Skeletal muscle tissue (tissue), 3 donors: ENCODE measurements at regions not wholly inside any gene's neighbourhood (a gene's known extent, or its start where the extent isn't known, plus 50 kb on each side); places are given as distances from the start of the nearest gene placed in this dataset.

ENCODE experiments used
- H3K27ac ChIP-seq: one replicate; pipeline ENCODE4 v1.7.0; 2013; ENCODE audit warnings: mild to moderate bottlenecking, low read depth, low read length, inconsistent platforms
- H3K27me3 ChIP-seq, 3 donors: one replicate each; pipeline ENCODE4 v1.7.0; 2013; ENCODE audit warnings: low read length in 3 of 3; ENCODE audit not compliant: control insufficient read depth in 3 of 3, insufficient read depth in 3 of 3
- H3K36me3 ChIP-seq, 3 donors: one replicate each; pipeline ENCODE4 v1.7.0; 2013; ENCODE audit warnings: low read length in 3 of 3; ENCODE audit not compliant: control insufficient read depth in 3 of 3, insufficient read depth in 3 of 3
- H3K4me1 ChIP-seq, 3 donors: one replicate each; pipeline ENCODE4 v1.7.0; 2013; ENCODE audit warnings: low read length in 3 of 3, mild to moderate bottlenecking in 3 of 3; ENCODE audit not compliant: control insufficient read depth in 3 of 3, insufficient read depth in 3 of 3
- H3K4me3 ChIP-seq, 3 donors: one replicate each; pipeline ENCODE4 v1.7.0; 2013; ENCODE audit warnings: low read length in 3 of 3
- H3K9ac ChIP-seq, 3 donors: one replicate each; pipeline ENCODE4 v1.7.0; 2013; ENCODE audit warnings: low read length in 3 of 3, mild to moderate bottlenecking in 3 of 3, moderate library complexity in 2 of 3, low read depth in 1 of 3
- H3K9me3 ChIP-seq, 3 donors: one replicate each; pipeline ENCODE4 v1.7.0; 2013; ENCODE audit warnings: low read length in 3 of 3; ENCODE audit not compliant: control insufficient read depth in 3 of 3
- donor health status: Osteomylitis.

- Histone ChIP-seq H3K27ac (no peak overlapping the region), H3K4me1 (no peaks in the 10 kb centered on the region), H3K4me3 (no peak overlapping the region), H3K9me3 (no peaks in the 10 kb centered on the region), H3K36me3 (no peaks in the 10 kb centered on the region), H3K27me3 (no peaks in the 10 kb centered on the region), H3K9ac (no peak overlapping the region)
These were observed 253.8 kb upstream of the DMD start for GRCh38 chrX:33465137-33465536.

DNA sequence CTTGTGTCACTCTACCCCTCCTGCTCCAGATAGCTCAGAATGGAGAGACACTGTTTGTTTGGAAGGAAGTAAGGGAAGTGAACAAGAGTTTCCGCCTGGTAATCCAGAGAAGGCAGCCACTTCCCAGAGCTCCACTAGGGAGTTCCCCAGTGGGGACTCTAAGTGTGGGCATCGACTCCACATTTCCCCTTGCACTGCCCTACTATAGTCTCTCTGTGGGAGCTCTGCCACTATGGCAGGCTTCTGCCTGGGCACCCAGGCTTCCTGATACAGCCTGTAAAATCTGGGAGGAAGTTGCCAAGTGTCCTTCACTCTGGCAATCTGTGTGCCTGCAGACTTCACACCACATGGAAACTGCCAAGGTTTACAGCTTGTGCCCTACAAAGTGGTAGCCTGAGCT is 245.8 kb upstream of the DMD start:
- H3K4me3 ChIP-seq = no peak overlapping the region

GRCh38 chrX:33447285-33447684 is 235.9 kb upstream of the DMD start:
- Histone ChIP-seq H3K9me3 (no peaks in the 10 kb centered on the region), H3K27me3 (peaks cover 0 to 3% (median 0%) of the 10 kb centered on the region in 3 donors), H3K36me3 (no peaks in the 10 kb centered on the region), H3K4me3 (peak overlapping the region in 2 of 3 donors; percentile 42 to 45), H3K4me1 (peaks cover 0 to 4% (median 0%) of the 10 kb centered on the region in 3 donors), H3K9ac (peak overlapping the region in 1 of 3 donors; percentile 8), H3K27ac (no peak overlapping the region)

More for the DNA sequence above, 245.8 kb upstream of the DMD start:
- Histone ChIP-seq H3K27ac (no peak overlapping the region), H3K9ac (no peak overlapping the region), H3K9me3 (no peaks in the 10 kb centered on the region), H3K27me3 (no peaks in the 10 kb centered on the region), H3K36me3 (no peaks in the 10 kb centered on the region), H3K4me1 (no peaks in the 10 kb centered on the region)

DNA sequence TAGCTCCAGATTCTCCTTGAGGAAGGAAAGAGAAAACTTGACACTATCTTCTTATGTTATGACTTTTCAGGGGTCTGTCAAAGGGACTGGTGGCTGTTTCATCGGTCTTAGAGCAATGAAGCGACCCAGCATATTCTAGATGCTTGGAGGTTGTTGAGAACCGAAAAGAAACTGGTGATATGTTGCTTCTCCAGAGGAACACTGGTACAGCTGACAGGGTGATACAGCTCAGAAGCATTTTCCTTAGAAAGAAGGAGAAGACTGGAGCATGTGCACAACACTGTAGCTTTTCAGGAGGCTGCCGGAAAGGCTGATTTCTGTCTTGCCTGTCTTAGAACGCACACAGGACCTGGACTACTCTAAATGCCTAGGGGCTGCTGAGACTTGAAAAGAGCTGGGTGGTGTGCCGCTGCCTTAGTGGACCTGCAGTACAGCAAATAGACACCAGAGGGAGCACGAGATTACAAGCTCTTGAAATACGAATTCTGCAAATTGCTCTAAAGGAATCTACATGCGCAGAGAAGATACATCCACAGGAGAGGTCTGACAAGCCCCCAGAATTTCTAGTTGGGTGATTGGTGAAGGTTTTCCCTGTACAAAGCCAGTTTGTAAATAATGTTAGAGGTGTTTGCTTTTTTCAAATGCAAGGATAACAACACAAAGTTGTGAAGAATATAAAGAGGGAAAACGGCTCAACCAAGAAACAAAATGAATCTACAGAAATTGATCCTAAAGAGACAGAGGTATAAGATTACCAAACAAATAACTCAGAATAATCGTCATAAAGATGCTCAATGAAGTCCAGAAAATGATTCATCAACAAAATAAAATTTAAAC is 223.1 kb upstream of the DMD start:
- Histone ChIP-seq H3K9ac (peak overlapping the region in 1 of 3 donors; percentile 32), H3K27ac (no peak overlapping the region), H3K36me3 (no peaks in the 10 kb centered on the region), H3K9me3 (no peaks in the 10 kb centered on the region), H3K27me3 (no peaks in the 10 kb centered on the region), H3K4me1 (no peaks in the 10 kb centered on the region), H3K4me3 (peak overlapping the region in 1 of 3 donors; percentile 46)

DNA sequence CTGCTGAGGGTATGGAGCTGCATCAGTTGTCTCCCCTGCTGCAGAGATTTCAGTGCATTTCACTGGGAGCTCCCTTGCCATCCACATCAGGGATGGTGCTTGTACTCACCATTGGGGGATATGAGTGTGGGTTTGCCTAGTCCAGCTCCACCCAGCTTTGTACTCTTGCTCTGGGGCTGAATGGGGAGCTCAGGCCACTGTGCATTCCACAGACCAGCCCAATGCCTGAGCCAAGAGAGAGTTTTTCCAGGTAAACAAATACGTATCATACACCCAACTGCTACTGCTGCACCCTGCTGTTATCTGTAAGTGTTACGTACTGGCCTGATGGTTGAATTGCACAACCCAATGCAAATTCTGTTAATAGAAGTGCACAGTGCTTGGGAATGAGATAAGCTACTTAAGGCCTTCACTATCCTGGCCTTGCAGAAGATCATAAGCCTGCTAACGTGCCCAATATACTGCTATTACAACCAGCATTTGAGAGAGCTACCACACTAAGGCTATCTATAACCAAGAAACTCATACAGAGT is 205.0 kb upstream of the DMD start:
- Histone ChIP-seq H3K4me1 (no peaks in the 10 kb centered on the region), H3K36me3 (no peaks in the 10 kb centered on the region)

GRCh38 chrX:33415459-33415858 is 204.1 kb upstream of the DMD start:
- Histone ChIP-seq H3K9me3 (no peaks in the 10 kb centered on the region), H3K9ac (no peak overlapping the region), H3K4me1 (no peaks in the 10 kb centered on the region), H3K36me3 (no peaks in the 10 kb centered on the region), H3K4me3 (no peak overlapping the region), H3K27me3 (no peaks in the 10 kb centered on the region), H3K27ac (no peak overlapping the region)

More for the DNA sequence above, 205.0 kb upstream of the DMD start:
- Histone ChIP-seq H3K27ac (no peak overlapping the region), H3K9me3 (no peaks in the 10 kb centered on the region), H3K9ac (no peak overlapping the region), H3K4me3 (no peak overlapping the region), H3K27me3 (no peaks in the 10 kb centered on the region)

DNA sequence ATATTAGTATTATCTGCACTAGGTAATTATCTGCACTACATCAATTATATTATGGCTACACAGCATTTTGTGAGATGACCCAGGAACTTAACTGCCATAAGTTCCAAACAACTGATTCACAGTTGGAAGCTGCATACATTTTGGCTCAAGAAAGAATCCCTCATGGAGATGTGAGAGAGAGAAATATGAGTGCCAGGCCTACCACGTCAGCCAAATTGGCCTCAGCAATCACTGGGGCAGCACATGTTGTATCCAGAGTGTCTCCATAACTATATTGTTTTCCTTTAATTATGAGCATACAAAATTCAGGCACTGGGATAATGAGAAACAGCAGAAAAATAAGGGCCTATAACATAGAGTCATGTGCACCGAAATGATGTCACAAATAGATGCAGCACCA is 174.2 kb upstream of the DMD start:
- Histone ChIP-seq H3K9ac (no peak overlapping the region), H3K27ac (no peak overlapping the region), H3K36me3 (no peaks in the 10 kb centered on the region), H3K4me3 (no peak overlapping the region), H3K27me3 (no peaks in the 10 kb centered on the region), H3K9me3 (no peaks in the 10 kb centered on the region), H3K4me1 (no peaks in the 10 kb centered on the region)

- no peaks in the 10 kb centered on the region for H3K27me3 ChIP-seq
- no peaks in the 10 kb centered on the region for H3K4me1 ChIP-seq
- H3K36me3 ChIP-seq = no peaks in the 10 kb centered on the region
- no peak overlapping the region for H3K4me3 ChIP-seq
- H3K27ac ChIP-seq = no peak overlapping the region
- H3K9ac ChIP-seq = no peak overlapping the region
- H3K9me3 ChIP-seq = no peaks in the 10 kb centered on the region
These were observed 168.5 kb upstream of the DMD start for GRCh38 chrX:33379839-33380238.

- Histone ChIP-seq H3K27me3 (no peaks in the 10 kb centered on the region), H3K36me3 (no peaks in the 10 kb centered on the region), H3K27ac (no peak overlapping the region), H3K9me3 (no peaks in the 10 kb centered on the region), H3K4me1 (no peaks in the 10 kb centered on the region), H3K9ac (no peak overlapping the region), H3K4me3 (no peak overlapping the region)
These were observed 146.3 kb upstream of the DMD start for GRCh38 chrX:33357606-33358005.

DNA sequence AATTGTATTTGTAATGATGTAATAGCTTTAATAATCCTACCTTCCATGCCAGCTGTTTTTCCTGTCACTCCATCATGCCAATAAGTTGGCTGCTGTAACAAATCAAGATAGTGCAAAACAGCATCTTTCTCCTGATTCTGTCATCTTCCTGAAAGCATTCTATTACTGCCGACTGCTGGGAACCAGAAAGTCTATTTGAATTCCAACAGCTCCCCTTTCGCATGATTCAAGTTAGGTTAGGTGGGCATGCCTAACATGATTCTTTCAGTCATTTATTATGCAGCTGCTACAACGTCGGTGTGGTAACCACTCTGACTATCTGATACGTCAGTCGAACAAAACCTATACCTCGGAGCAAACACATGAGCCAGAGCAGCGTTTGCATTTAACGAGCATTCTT is 127.9 kb upstream of the DMD start:
- Histone ChIP-seq H3K9me3 (no peaks in the 10 kb centered on the region), H3K27ac (no peak overlapping the region), H3K9ac (peak overlapping the region in 2 of 3 donors; percentile 3 to 55), H3K4me1 (no peaks in the 10 kb centered on the region), H3K36me3 (no peaks in the 10 kb centered on the region), H3K27me3 (no peaks in the 10 kb centered on the region), H3K4me3 (peak overlapping the region; percentile 47 to 52 (median 51))
